GM23338 (cell line): ENCODE measurements at regions not wholly inside any gene's neighbourhood (a gene's known extent, or its start where the extent isn't known, plus 50 kb on each side); places are given as distances from the start of the nearest gene placed in this dataset.

Experiments
- CREB1 ChIP-seq: fragments of 250-450 bp; sonication (Bioruptor Pico); IDR thresholded peaks from 2 replicates; pipeline ENCODE4 v1.5.0; 2020; ENCODE audit warnings: low read depth, mild to moderate bottlenecking, moderate library complexity
- EZH2 ChIP-seq: fragments of 200-600 bp; sonication (generic); IDR thresholded peaks from one replicate; pipeline ENCODE4 v1.8.0; 2017; ENCODE audit warnings: antibody characterized with exemption, mild to moderate bottlenecking, low read depth; ENCODE audit not compliant: unreplicated experiment
- EZH2phosphoT487 ChIP-seq: fragments of 200-600 bp; sonication (generic); IDR thresholded peaks from one replicate; pipeline ENCODE4 v1.8.1; 2018; ENCODE audit warnings: antibody characterized with exemption; ENCODE audit not compliant: unreplicated experiment
- POLR2AphosphoS5 ChIP-seq: IDR thresholded peaks from 2 replicates; pipeline ENCODE4 v1.6.1; 2016; ENCODE audit warnings: antibody characterized with exemption, low read depth
- ZNF114 ChIP-seq: fragments of 250-450 bp; sonication (Bioruptor Pico); IDR thresholded peaks from 2 replicates; pipeline ENCODE4 v1.5.0; 2020; ENCODE audit warnings: mild to moderate bottlenecking, moderate library complexity
- ZNF331 ChIP-seq: fragments of 250-450 bp; sonication (Bioruptor Pico); IDR thresholded peaks from 2 replicates; pipeline ENCODE4 v1.5.0; 2020; ENCODE audit warnings: low read depth, mild to moderate bottlenecking, moderate library complexity
- TF ChIP-seq, protein P1 (sequence below), 2 experiments: fragments of 200-600 bp in 1 of 2; sonication (generic) in 1 of 2; conservative IDR thresholded peaks; 2 replicates each; pipeline versions ENCODE4 v1.5.1 to v1.6.1; 2016 to 2017; ENCODE audit warnings: antibody characterized with exemption in 2 of 2, low read depth in 2 of 2, mild to moderate bottlenecking in 2 of 2, moderate library complexity in 1 of 2
- TF ChIP-seq, protein P2 (sequence below): IDR thresholded peaks from one replicate; pipeline ENCODE4 v1.6.1; 2018; ENCODE audit warnings: antibody characterized with exemption; ENCODE audit not compliant: unreplicated experiment

DNA sequence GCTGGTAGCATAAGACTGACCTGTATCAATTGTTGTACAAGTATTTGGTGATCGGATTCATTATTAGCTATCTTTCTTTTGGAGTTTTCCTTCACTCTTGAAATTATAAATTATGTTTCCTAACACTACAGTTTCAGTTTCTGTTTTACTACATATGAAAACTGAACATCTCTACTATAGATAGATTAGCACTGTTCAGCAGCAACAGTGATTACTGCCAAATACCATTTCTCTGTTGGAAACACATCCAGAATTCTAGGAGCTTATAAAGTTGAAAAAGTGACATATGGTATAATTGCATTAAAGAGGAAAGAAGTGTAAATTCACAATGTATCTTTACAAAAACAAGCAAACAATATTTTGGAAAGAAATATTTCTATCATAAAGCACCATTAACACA is 118.5 kb upstream of the GRIA4 start:
- TF ChIP-seq, protein P1, sequence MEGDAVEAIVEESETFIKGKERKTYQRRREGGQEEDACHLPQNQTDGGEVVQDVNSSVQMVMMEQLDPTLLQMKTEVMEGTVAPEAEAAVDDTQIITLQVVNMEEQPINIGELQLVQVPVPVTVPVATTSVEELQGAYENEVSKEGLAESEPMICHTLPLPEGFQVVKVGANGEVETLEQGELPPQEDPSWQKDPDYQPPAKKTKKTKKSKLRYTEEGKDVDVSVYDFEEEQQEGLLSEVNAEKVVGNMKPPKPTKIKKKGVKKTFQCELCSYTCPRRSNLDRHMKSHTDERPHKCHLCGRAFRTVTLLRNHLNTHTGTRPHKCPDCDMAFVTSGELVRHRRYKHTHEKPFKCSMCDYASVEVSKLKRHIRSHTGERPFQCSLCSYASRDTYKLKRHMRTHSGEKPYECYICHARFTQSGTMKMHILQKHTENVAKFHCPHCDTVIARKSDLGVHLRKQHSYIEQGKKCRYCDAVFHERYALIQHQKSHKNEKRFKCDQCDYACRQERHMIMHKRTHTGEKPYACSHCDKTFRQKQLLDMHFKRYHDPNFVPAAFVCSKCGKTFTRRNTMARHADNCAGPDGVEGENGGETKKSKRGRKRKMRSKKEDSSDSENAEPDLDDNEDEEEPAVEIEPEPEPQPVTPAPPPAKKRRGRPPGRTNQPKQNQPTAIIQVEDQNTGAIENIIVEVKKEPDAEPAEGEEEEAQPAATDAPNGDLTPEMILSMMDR (conservative IDR thresholded peaks at IDR 0.05; ENCODE audit: low read depth in 2 of 2) = no peak
- TF ChIP-seq POLR2AphosphoS5 (no peak), ZNF331 (CRISPR knock-in tag) (no peak), CREB1 (no peak), EZH2phosphoT487 (no peak), EZH2 (no peak), ZNF114 (CRISPR knock-in tag) (no peak)
- TF ChIP-seq, protein P2, sequence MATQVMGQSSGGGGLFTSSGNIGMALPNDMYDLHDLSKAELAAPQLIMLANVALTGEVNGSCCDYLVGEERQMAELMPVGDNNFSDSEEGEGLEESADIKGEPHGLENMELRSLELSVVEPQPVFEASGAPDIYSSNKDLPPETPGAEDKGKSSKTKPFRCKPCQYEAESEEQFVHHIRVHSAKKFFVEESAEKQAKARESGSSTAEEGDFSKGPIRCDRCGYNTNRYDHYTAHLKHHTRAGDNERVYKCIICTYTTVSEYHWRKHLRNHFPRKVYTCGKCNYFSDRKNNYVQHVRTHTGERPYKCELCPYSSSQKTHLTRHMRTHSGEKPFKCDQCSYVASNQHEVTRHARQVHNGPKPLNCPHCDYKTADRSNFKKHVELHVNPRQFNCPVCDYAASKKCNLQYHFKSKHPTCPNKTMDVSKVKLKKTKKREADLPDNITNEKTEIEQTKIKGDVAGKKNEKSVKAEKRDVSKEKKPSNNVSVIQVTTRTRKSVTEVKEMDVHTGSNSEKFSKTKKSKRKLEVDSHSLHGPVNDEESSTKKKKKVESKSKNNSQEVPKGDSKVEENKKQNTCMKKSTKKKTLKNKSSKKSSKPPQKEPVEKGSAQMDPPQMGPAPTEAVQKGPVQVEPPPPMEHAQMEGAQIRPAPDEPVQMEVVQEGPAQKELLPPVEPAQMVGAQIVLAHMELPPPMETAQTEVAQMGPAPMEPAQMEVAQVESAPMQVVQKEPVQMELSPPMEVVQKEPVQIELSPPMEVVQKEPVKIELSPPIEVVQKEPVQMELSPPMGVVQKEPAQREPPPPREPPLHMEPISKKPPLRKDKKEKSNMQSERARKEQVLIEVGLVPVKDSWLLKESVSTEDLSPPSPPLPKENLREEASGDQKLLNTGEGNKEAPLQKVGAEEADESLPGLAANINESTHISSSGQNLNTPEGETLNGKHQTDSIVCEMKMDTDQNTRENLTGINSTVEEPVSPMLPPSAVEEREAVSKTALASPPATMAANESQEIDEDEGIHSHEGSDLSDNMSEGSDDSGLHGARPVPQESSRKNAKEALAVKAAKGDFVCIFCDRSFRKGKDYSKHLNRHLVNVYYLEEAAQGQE = no peak
